Left ventricle myocardium inferior (tissue), 1 donor: ENCODE measurements at regions not wholly inside any gene's neighbourhood (a gene's known extent, or its start where the extent isn't known, plus 50 kb on each side); places are given as distances from the start of the nearest gene placed in this dataset.

Experiments
- DNase-seq: peaks from one replicate; pipeline ENCODE4 v3.0.0-alpha.2; 2020
- H3K27ac ChIP-seq: fragments of 200-600 bp; replicated peaks from 2 replicates; pipeline ENCODE4 v1.8.0; 2021
- H3K27me3 ChIP-seq: fragments of 200-600 bp; 2 replicates; pipeline ENCODE4 v1.8.0; 2021; ENCODE audit warnings: low read depth
- H3K36me3 ChIP-seq: fragments of 200-600 bp; 2 replicates; pipeline ENCODE4 v1.8.0; 2021
- H3K4me1 ChIP-seq: fragments of 200-600 bp; 2 replicates; pipeline ENCODE4 v1.8.0; 2021
- H3K4me3 ChIP-seq: fragments of 200-600 bp; 2 replicates; pipeline ENCODE4 v1.8.0; 2021; ENCODE audit warnings: mild to moderate bottlenecking, moderate library complexity
- H3K9me3 ChIP-seq: fragments of 200-600 bp; replicated peaks from 2 replicates; pipeline ENCODE4 v1.8.0; 2021
- intact Hi-C: fragments of 100-400 bp; cut with micrococcal nuclease; formaldehyde crosslinking; loops from one replicate; pipeline ENCODE4 v1.11.0; 2022
- TF ChIP-seq, protein P1 (sequence below): fragments of 200-600 bp; IDR thresholded peaks from 2 replicates; pipeline ENCODE4 v1.8.0; 2021; ENCODE audit warnings: antibody characterized with exemption, mild to moderate bottlenecking, borderline replicate concordance
- donor health status: DM: no; HTN: yes; CAD: no; lungs with severe emphysema.

GRCh38 chr4:149885896-149886295 lies 70.3 kb upstream of the IQCM start:
- Histone ChIP-seq H3K27ac (no peak overlapping the region), H3K36me3 (no peaks in the 10 kb centered on the region), H3K4me3 (no peak overlapping the region), H3K4me1 (peaks cover 26% of the 10 kb centered on the region), H3K9me3 (no peaks in the 10 kb centered on the region), H3K27me3 (no peaks in the 10 kb centered on the region)
- no peak for DNase-seq
- intact Hi-C loops = no loop called here
- TF ChIP-seq, protein P1, sequence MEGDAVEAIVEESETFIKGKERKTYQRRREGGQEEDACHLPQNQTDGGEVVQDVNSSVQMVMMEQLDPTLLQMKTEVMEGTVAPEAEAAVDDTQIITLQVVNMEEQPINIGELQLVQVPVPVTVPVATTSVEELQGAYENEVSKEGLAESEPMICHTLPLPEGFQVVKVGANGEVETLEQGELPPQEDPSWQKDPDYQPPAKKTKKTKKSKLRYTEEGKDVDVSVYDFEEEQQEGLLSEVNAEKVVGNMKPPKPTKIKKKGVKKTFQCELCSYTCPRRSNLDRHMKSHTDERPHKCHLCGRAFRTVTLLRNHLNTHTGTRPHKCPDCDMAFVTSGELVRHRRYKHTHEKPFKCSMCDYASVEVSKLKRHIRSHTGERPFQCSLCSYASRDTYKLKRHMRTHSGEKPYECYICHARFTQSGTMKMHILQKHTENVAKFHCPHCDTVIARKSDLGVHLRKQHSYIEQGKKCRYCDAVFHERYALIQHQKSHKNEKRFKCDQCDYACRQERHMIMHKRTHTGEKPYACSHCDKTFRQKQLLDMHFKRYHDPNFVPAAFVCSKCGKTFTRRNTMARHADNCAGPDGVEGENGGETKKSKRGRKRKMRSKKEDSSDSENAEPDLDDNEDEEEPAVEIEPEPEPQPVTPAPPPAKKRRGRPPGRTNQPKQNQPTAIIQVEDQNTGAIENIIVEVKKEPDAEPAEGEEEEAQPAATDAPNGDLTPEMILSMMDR = no peak

- DNase-seq = no peak
- no peaks in the 10 kb centered on the region for H3K9me3 ChIP-seq
- intact Hi-C loops = no loop called here
- H3K36me3 ChIP-seq = no peaks in the 10 kb centered on the region
- no peaks in the 10 kb centered on the region for H3K27me3 ChIP-seq
- H3K27ac ChIP-seq = no peak overlapping the region
- peaks cover 23% of the 10 kb centered on the region for H3K4me1 ChIP-seq
- no peak overlapping the region for H3K4me3 ChIP-seq
- TF ChIP-seq, protein P1 = no peak
Measured at GRCh38 chr4:149886786-149887490, 71.3 kb upstream of the IQCM start.

DNA sequence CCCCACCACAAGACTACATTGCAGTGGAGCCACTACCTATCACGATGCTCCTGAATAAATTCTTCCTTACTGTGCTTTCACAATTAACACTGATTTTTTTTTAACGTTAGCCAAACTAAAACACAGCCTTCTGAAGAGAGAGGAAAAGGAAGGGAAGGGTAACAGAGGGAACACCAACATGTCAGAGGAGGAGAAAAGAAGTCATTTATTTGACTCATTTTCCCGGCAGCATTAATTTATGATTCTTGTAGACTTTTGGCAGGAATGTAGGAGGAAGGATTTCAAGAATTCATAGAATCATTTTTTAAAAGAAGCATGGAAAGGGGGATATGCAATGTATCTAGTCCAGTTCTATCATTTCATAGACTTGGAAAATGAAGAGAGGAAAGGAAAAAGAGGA lies 74.3 kb upstream of the IQCM start:
- no peak for DNase-seq
- TF ChIP-seq, protein P1 = no peak
- H3K4me3 ChIP-seq = no peak overlapping the region
- peaks cover 3% of the 10 kb centered on the region for H3K4me1 ChIP-seq
- H3K27ac ChIP-seq = no peak overlapping the region
- intact Hi-C loops = no loop called here
- H3K27me3 ChIP-seq = no peaks in the 10 kb centered on the region
- H3K36me3 ChIP-seq = no peaks in the 10 kb centered on the region
- no peaks in the 10 kb centered on the region for H3K9me3 ChIP-seq

GRCh38 chr4:149890531-149890930 lies 74.9 kb upstream of the IQCM start:
- H3K27ac ChIP-seq = no peak overlapping the region
- intact Hi-C loops = no loop called here
- H3K4me1 ChIP-seq = no peaks in the 10 kb centered on the region
- H3K36me3 ChIP-seq = no peaks in the 10 kb centered on the region
- TF ChIP-seq, protein P1 = no peak
- no peak overlapping the region for H3K4me3 ChIP-seq
- H3K9me3 ChIP-seq = no peaks in the 10 kb centered on the region
- no peak for DNase-seq
- H3K27me3 ChIP-seq = no peaks in the 10 kb centered on the region

GRCh38 chr4:149891426-149891825 lies 75.8 kb upstream of the IQCM start:
- intact Hi-C loops = no loop called here
- Histone ChIP-seq H3K36me3 (no peaks in the 10 kb centered on the region), H3K27ac (no peak overlapping the region), H3K9me3 (no peaks in the 10 kb centered on the region), H3K4me1 (no peaks in the 10 kb centered on the region), H3K27me3 (no peaks in the 10 kb centered on the region), H3K4me3 (no peak overlapping the region)
- TF ChIP-seq, protein P1 = no peak
- DNase-seq = no peak
